Stimulated activated CD8-positive, alpha-beta memory T cell treated with anti-CD3 and anti-CD28 coated beads, Interleukin-2, amount 100 ng/mL, for 1 hour (primary cell): ENCODE measurements at regions not wholly inside any gene's neighbourhood (a gene's known extent, or its start where the extent isn't known, plus 50 kb on each side); places are given as distances from the start of the nearest gene placed in this dataset.
"Not testable (repeated sequence)": the region's sequence is repeated elsewhere in the genome, so short reads cannot be mapped to it uniquely, and the experiment has no call there.

Source experiments
- DNase-seq, 2 donors: peaks; one replicate each; pipeline ENCODE4 v3.0.0-alpha.2; 2020; ENCODE audit warnings: low read depth in 2 of 2

- DNase-seq = no peak
Observed at GRCh38 chr14:53857625-53858344, 98.8 kb downstream of the BMP4 start.

- DNase-seq = no peak
Observed at GRCh38 chr14:53855574-53855973, 101.1 kb downstream of the BMP4 start.

GRCh38 chr14:53855127-53855526, 101.5 kb downstream of the BMP4 start:
- DNase-seq = no peak

GRCh38 chr14:53851394-53852090, 105.1 kb downstream of the BMP4 start:
- DNase-seq = no peak

GRCh38 chr14:53850714-53851296, 105.8 kb downstream of the BMP4 start:
- DNase-seq = no peak

GRCh38 chr14:53849549-53849948, 107.1 kb downstream of the BMP4 start:
- no peak for DNase-seq

GRCh38 chr14:53848854-53849253, 107.8 kb downstream of the BMP4 start:
- DNase-seq = no peak

- no peak for DNase-seq
Observed at GRCh38 chr14:53847881-53848280, 108.7 kb downstream of the BMP4 start.

- DNase-seq = no peak
Observed at GRCh38 chr14:53847057-53847456, 109.6 kb downstream of the BMP4 start.

GRCh38 chr14:53845813-53846693, 110.6 kb downstream of the BMP4 start:
- no peak for DNase-seq

- no peak for DNase-seq
Observed at GRCh38 chr14:53842938-53843337, 113.7 kb downstream of the BMP4 start.

- DNase-seq = no peak
Observed at GRCh38 chr14:53841109-53842099, 115.2 kb downstream of the BMP4 start.

- no peak for DNase-seq
Observed at GRCh38 chr14:53840444-53840843, 116.2 kb downstream of the BMP4 start.

- no peak for DNase-seq
Observed at GRCh38 chr14:53838374-53838773, 118.3 kb downstream of the BMP4 start.

- DNase-seq = not testable (repeated sequence)
Observed at GRCh38 chr14:53837656-53838055, 119.0 kb downstream of the BMP4 start.

- DNase-seq = no peak
Observed at GRCh38 chr14:53836551-53836950, 120.1 kb downstream of the BMP4 start.

GRCh38 chr14:53828820-53829219, 127.8 kb downstream of the BMP4 start:
- DNase-seq = no peak

GRCh38 chr14:53824061-53824460, 132.6 kb downstream of the BMP4 start:
- DNase-seq = no peak

- DNase-seq = no peak
Observed at GRCh38 chr14:53814392-53814791, 142.2 kb downstream of the BMP4 start.

- no peak for DNase-seq
Observed at GRCh38 chr14:53810221-53810620, 146.4 kb downstream of the BMP4 start.

GRCh38 chr14:53808042-53808441, 148.6 kb downstream of the BMP4 start:
- no peak for DNase-seq
